SK-N-SH (cell line): ENCODE measurements at regions not wholly inside any gene's neighbourhood (a gene's known extent, or its start where the extent isn't known, plus 50 kb on each side); places are given as distances from the start of the nearest gene placed in this dataset.

Experiments used
- CTCF ChIA-PET: fragments of 300-600, 350-600 bp; formaldehyde crosslinking; extraction: SDS; loops from one replicate; lab custom pipeline; 2021; lab: Yijun Ruan, JAX
- POLR2A ChIA-PET: fragments of 350-600 bp; sonication (Branson Sonifier 250); formaldehyde crosslinking; extraction: SDS; loops from one replicate; lab custom pipeline; 2020; ENCODE audit warnings: antibody characterized with exemption, inconsistent platforms; lab: Yijun Ruan, JAX
- DNase-seq: peaks from one replicate; pipeline ENCODE4 v3.0.0; 2012
- H2AFZ ChIP-seq: fragments of 200-600 bp; sonication (generic); 2 replicates; pipeline ENCODE4 v1.8.1; 2016; ENCODE audit warnings: antibody characterized with exemption, mild to moderate bottlenecking, low read depth
- H3F3A ChIP-seq: fragments of 200-600 bp; sonication (generic); replicated peaks from 2 replicates; pipeline ENCODE3; 2016; ENCODE audit warnings: antibody characterized with exemption, mild to moderate bottlenecking; ENCODE audit not compliant: insufficient read depth
- H3K27ac ChIP-seq, 2 experiments: fragments of 200-500 bp in 1 of 2; fragments of 200-600 bp in 1 of 2; sonication (Bioruptor generic) in 1 of 2; sonication (generic), shearing (Covaris generic) in 1 of 2; 2 replicates each; pipeline versions ENCODE4 v1.5.1 to v1.6.1; 2014 to 2016; ENCODE audit warnings: low read depth in 2 of 2, inconsistent platforms in 1 of 2, low read length in 1 of 2, mild to moderate bottlenecking in 1 of 2, mixed read lengths in 1 of 2
- H3K27me3 ChIP-seq: fragments of 200-600 bp; sonication (generic), shearing (Covaris generic); 2 replicates; pipeline ENCODE4 v1.6.1; 2016; ENCODE audit warnings: mixed run types; ENCODE audit not compliant: insufficient read depth
- H3K36me3 ChIP-seq, 2 experiments: fragments of 200-500 bp in 1 of 2; fragments of 200-600 bp in 1 of 2; sonication (Bioruptor generic) in 1 of 2; sonication (generic) in 1 of 2; replicated peaks in 1 of 2; 2 replicates each; pipeline versions ENCODE3 to v1.5.1; 2014 to 2016; ENCODE audit warnings: low read length in 1 of 2, mild to moderate bottlenecking in 1 of 2; ENCODE audit not compliant: insufficient read depth in 2 of 2, control insufficient read depth in 1 of 2
- H3K4me1 ChIP-seq, 2 experiments: fragments of 200-500 bp in 1 of 2; fragments of 200-600 bp in 1 of 2; sonication (Bioruptor generic) in 1 of 2; sonication (generic), shearing (Covaris generic) in 1 of 2; 2 replicates each; pipeline versions ENCODE4 v1.5.1 to v1.6.1; 2014 to 2016; ENCODE audit warnings: low read depth in 1 of 2, low read length in 1 of 2, mixed run types in 1 of 2; ENCODE audit not compliant: insufficient read depth in 2 of 2, control insufficient read depth in 1 of 2
- H3K4me2 ChIP-seq: fragments of 200-600 bp; sonication (generic), shearing (Covaris generic); 2 replicates; pipeline ENCODE4 v1.6.1; 2017; ENCODE audit warnings: mixed run types
- H3K4me3 ChIP-seq, 2 experiments: fragments of 200-500 bp in 1 of 2; fragments of 200-600 bp in 1 of 2; sonication (Bioruptor generic) in 1 of 2; sonication (generic), shearing (Covaris generic) in 1 of 2; 2 replicates each; pipeline versions ENCODE4 v1.5.1 to v1.8.1; 2014 to 2016; ENCODE audit warnings: low read depth in 2 of 2, inconsistent platforms in 1 of 2, low read length in 1 of 2, mild to moderate bottlenecking in 1 of 2, mixed read lengths in 1 of 2, moderate library complexity in 1 of 2
- H3K79me2 ChIP-seq: fragments of 200-600 bp; sonication (generic); 2 replicates; pipeline ENCODE4 v1.8.1; 2017; ENCODE audit warnings: mild to moderate bottlenecking; ENCODE audit not compliant: insufficient read depth
- H3K9ac ChIP-seq: fragments of 200-600 bp; sonication (generic); 2 replicates; pipeline ENCODE4 v1.6.1; 2017; ENCODE audit warnings: mixed run types
- H3K9me2 ChIP-seq: fragments of 200-600 bp; sonication (generic); 2 replicates; pipeline ENCODE4 v1.6.1; 2017; ENCODE audit warnings: mixed run types
- H3K9me3 ChIP-seq: fragments of 200-600 bp; sonication (generic); 2 replicates; pipeline ENCODE4 v1.6.1; 2017; ENCODE audit warnings: mixed run types, mild to moderate bottlenecking, moderate library complexity
- H4K20me1 ChIP-seq: fragments of 200-600 bp; sonication (generic); 2 replicates; pipeline ENCODE4 v1.6.1; 2017; ENCODE audit warnings: mild to moderate bottlenecking, mixed run types; ENCODE audit not compliant: insufficient read depth
- CHD2 ChIP-seq: fragments of 150-350 bp; IDR thresholded peaks from 2 replicates; pipeline ENCODE4 v1.6.1; 2018; ENCODE audit warnings: low read length; ENCODE audit not compliant: partially characterized antibody
- CTCF ChIP-seq: fragments of 200-600 bp; sonication (generic); IDR thresholded peaks from 2 replicates; pipeline ENCODE4 v1.6.1; 2017; ENCODE audit warnings: antibody characterized with exemption, mild to moderate bottlenecking, moderate library complexity
- EP300 ChIP-seq, 2 experiments: IDR thresholded peaks; 2 replicates each; pipeline versions ENCODE4 v1.4.0 to v1.6.1; 2012; ENCODE audit warnings: borderline replicate concordance in 1 of 2, low read depth in 1 of 2, low read length in 1 of 2
- EZH2phosphoT487 ChIP-seq: fragments of 200-600 bp; sonication (generic); IDR thresholded peaks from 2 replicates; pipeline ENCODE4 v1.6.1; 2017; ENCODE audit warnings: low read depth, mixed run types, mild to moderate bottlenecking, antibody characterized with exemption, moderate library complexity, borderline replicate concordance
- FOSL2 ChIP-seq: IDR thresholded peaks from 2 replicates; pipeline ENCODE4 v1.4.0; 2012; ENCODE audit warnings: low read depth, mild to moderate bottlenecking, moderate library complexity, borderline replicate concordance
- FOXM1 ChIP-seq: IDR thresholded peaks from 2 replicates; pipeline ENCODE4 v1.4.0; 2012; ENCODE audit warnings: low read depth, mild to moderate bottlenecking
- GABPA ChIP-seq: IDR thresholded peaks from 2 replicates; pipeline ENCODE4 v1.4.0; 2012; ENCODE audit warnings: low read depth, mild to moderate bottlenecking
- GATA2 ChIP-seq: sonication (generic); formaldehyde crosslinking; IDR thresholded peaks from 2 replicates; pipeline ENCODE4 v1.5.0; 2020; ENCODE audit warnings: mild to moderate bottlenecking, missing genetic modification reagents
- JUND ChIP-seq: IDR thresholded peaks from 2 replicates; pipeline ENCODE4 v1.4.0; 2012
- MAX ChIP-seq: IDR thresholded peaks from 2 replicates; pipeline ENCODE4 v1.4.0; 2012; ENCODE audit warnings: low read depth
- MEF2A ChIP-seq: IDR thresholded peaks from 2 replicates; pipeline ENCODE4 v1.4.0; 2012; ENCODE audit warnings: low read depth, borderline replicate concordance
- NFIC ChIP-seq: IDR thresholded peaks from 2 replicates; pipeline ENCODE4 v1.4.0; 2012; ENCODE audit warnings: borderline replicate concordance
- NRF1 ChIP-seq: IDR thresholded peaks from 2 replicates; pipeline ENCODE4 v1.6.1; 2012; ENCODE audit warnings: low read depth, mild to moderate bottlenecking, low read length
- POLR2AphosphoS5 ChIP-seq: IDR thresholded peaks from 2 replicates; pipeline ENCODE4 v1.6.1; 2012; ENCODE audit warnings: low read depth, low read length
- RAD21 ChIP-seq: IDR thresholded peaks from 2 replicates; pipeline ENCODE4 v1.6.1; 2012; ENCODE audit warnings: mild to moderate bottlenecking, low read length
- REST ChIP-seq: IDR thresholded peaks from 2 replicates; pipeline ENCODE4 v1.6.1; 2012; ENCODE audit warnings: mild to moderate bottlenecking, low read depth, low read length, moderate library complexity
- RFX5 ChIP-seq: IDR thresholded peaks from 2 replicates; pipeline ENCODE4 v1.6.1; 2012; ENCODE audit warnings: mild to moderate bottlenecking, improper control_type of control experiment, low read length
- SIN3A ChIP-seq: IDR thresholded peaks from 2 replicates; pipeline ENCODE4 v1.6.1; 2012; ENCODE audit warnings: low read depth, mild to moderate bottlenecking, low read length, moderate library complexity, borderline replicate concordance
- SMC3 ChIP-seq: IDR thresholded peaks from 2 replicates; pipeline ENCODE4 v1.6.1; 2012; ENCODE audit warnings: low read depth, low read length, improper control_type of control experiment
- TCF12 ChIP-seq: IDR thresholded peaks from 2 replicates; pipeline ENCODE4 v1.4.0; 2012
- USF2 ChIP-seq: fragments of 150-350 bp; IDR thresholded peaks from 2 replicates; pipeline ENCODE4 v1.6.1; 2017; ENCODE audit warnings: antibody characterized with exemption, low read length, low read depth, borderline replicate concordance
- WGBS: methylation state at CpG from one replicate; pipeline ENCODE4 v1.1.6; 2017; ENCODE audit warnings: low lambda C conversion rate; 5-methylcytosine and 5-hydroxymethylcytosine counted together

GRCh38 chr9:87067426-87067825, 120.1 kb upstream of the GAS1 start:
- Histone ChIP-seq H3F3A (no peaks in the 10 kb centered on the region), H3K9me3 (no peaks in the 10 kb centered on the region), H3K9ac (no peak overlapping the region), H3K36me3 (no peaks in the 10 kb centered on the region), H3K4me3 (no peak overlapping the region), H4K20me1 (no peaks in the 10 kb centered on the region), H3K27me3 (no peaks in the 10 kb centered on the region), H3K4me1 (no peaks in the 10 kb centered on the region), H3K4me2 (no peak overlapping the region), H3K27ac (no peak overlapping the region; a peak in 1 of 4 replicates), H3K9me2 (no peaks in the 10 kb centered on the region), H2AFZ (no peak overlapping the region), H3K79me2 (no peaks in the 10 kb centered on the region)
- CTCF ChIA-PET, result no interaction called here
- no peak for TF ChIP-seq GABPA
- TF ChIP-seq FOSL2, result no peak
- TF ChIP-seq MAX, result no peak
- TF ChIP-seq JUND, result no peak
- no peak for TF ChIP-seq MEF2A
- no peak for TF ChIP-seq RFX5
- POLR2A ChIA-PET, result no interaction called here
- whole genome bisulfite sequencing, result 71% methylated on average over 1 of the region's 1 CpG
- no peak for DNase-seq

GRCh38 chr9:87068177-87068840, 121.0 kb upstream of the GAS1 start:
- DNase-seq, result no peak
- no peaks in the 10 kb centered on the region for H3F3A ChIP-seq
- no peaks in the 10 kb centered on the region for H3K9me3 ChIP-seq
- H3K4me2 ChIP-seq, result no peak overlapping the region
- no peaks in the 10 kb centered on the region for H4K20me1 ChIP-seq
- H3K27me3 ChIP-seq, result no peaks in the 10 kb centered on the region
- ChIA-PET POLR2A (no interaction called here), CTCF (interaction anchor here (1.1 to 1.2 kb wide), 2 partner anchors 256 to 581 kb away, joined by 3 read pairs; no protein-coding TSS in a partner anchor)
- H3K4me1 ChIP-seq, result no peaks in the 10 kb centered on the region
- H3K9ac ChIP-seq, result no peak overlapping the region
- no peaks in the 10 kb centered on the region for H3K9me2 ChIP-seq
- H3K79me2 ChIP-seq, result no peaks in the 10 kb centered on the region
- H3K36me3 ChIP-seq, result no peaks in the 10 kb centered on the region
- no peak overlapping the region for H2AFZ ChIP-seq
- peak overlapping the region in 1 of 2 experiments; percentile 47; a peak in 1 of 4 replicates for H3K27ac ChIP-seq
- WGBS, result 65% methylated on average over 4 of the region's 4 CpGs
- no peak overlapping the region for H3K4me3 ChIP-seq
- TF ChIP-seq CTCF, result no peak
- no peak for TF ChIP-seq GATA2 (CRISPR knock-in tag)
- peak; percentile 55; the same call in 1 of the 2 replicates for TF ChIP-seq TCF12
- TF ChIP-seq SIN3A, result no peak
- TF ChIP-seq CHD2, result no peak
- TF ChIP-seq USF2, result no peak
- TF ChIP-seq SMC3, result no peak
- TF ChIP-seq GABPA, result no peak
- no peak for TF ChIP-seq REST
- no peak for TF ChIP-seq RAD21
- no peak for TF ChIP-seq RFX5
- peak; percentile 21 to 53; a peak in 1 of 4 replicates for TF ChIP-seq EP300 (IDR thresholded peaks at IDR 0.05; ENCODE audit: borderline replicate concordance in 1 of 2, low read depth in 1 of 2, low read length in 1 of 2)
- TF ChIP-seq POLR2AphosphoS5, result no peak
- no peak for TF ChIP-seq NRF1
- no peak for TF ChIP-seq MAX
- TF ChIP-seq MEF2A, result no peak
- TF ChIP-seq FOXM1, result no peak
- TF ChIP-seq EZH2phosphoT487, result no peak
- TF ChIP-seq NFIC, result peak; percentile 20; the same call in 1 of the 2 replicates
- TF ChIP-seq FOSL2, result 0 out of 2 replicates have a peak, but pooled peaks have one; percentile 8
